ENCODE measurements at regions not wholly inside any gene's neighbourhood (a gene's known extent, or its start where the extent isn't known, plus 50 kb on each side); places are given as distances from the start of the nearest gene placed in this dataset.

DNA sequence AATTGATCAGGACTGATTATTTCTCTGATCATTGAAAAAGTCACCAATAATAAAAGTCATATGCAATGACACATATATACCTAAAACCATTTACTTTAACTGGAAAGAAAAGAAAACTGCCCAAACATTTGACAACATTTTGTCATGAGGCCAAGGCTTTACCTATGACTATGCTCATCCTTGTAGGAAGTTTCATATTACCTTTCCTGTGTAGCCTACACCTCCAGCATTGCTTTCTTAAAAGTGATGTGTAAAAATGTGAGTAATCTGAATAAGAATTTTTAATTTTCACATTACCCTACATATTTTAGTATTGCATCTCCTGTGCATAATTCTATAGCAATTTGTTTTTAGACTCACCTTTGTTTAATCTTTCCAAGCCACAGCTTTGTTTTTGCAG is 419.8 kb upstream of the FIGN start:
- TF ChIP-seq CTCF (optimal IDR thresholded peaks at IDR 0.05 in 1 of 3, IDR thresholded peaks at IDR 0.05 in 1 of 3, conservative IDR thresholded peaks at IDR 0.05 in 1 of 3; ENCODE audit: extremely low read depth in 1 of 3, insufficient read depth in 2 of 3, low read length in 3 of 3) = no peak
- TF ChIP-seq EZH2 (IDR thresholded peaks at IDR 0.05; ENCODE audit: low read length) = no peak
